ENCODE measurements at regions not wholly inside any gene's neighbourhood (a gene's known extent, or its start where the extent isn't known, plus 50 kb on each side); places are given as distances from the start of the nearest gene placed in this dataset.

GRCh38 chr14:87343652-87344051 is 649.3 kb downstream of the GALC start:
- in situ Hi-C loops (cut with HindIII; ENCODE audit: low sequenced_read_pairs): no loop called here

- in situ Hi-C loops (cut with HindIII; ENCODE audit: low sequenced_read_pairs): loop anchor here (5.0 kb wide), 1 partner anchor 38 kb away; no protein-coding TSS in a partner anchor
Measured at GRCh38 chr14:87334997-87335685, 657.8 kb downstream of the GALC start.

GRCh38 chr14:87331991-87332390 is 661.0 kb downstream of the GALC start:
- in situ Hi-C loops (cut with HindIII; ENCODE audit: low sequenced_read_pairs): loop anchor here (5.0 kb wide), 1 partner anchor 35 kb away; no protein-coding TSS in a partner anchor

GRCh38 chr14:87325741-87326140 is 667.2 kb downstream of the GALC start:
- in situ Hi-C loops (cut with HindIII; ENCODE audit: low sequenced_read_pairs): no loop called here

- in situ Hi-C loops (cut with HindIII; ENCODE audit: low sequenced_read_pairs): no loop called here
Measured at GRCh38 chr14:87323191-87323590, 669.8 kb downstream of the GALC start.

GRCh38 chr14:87321548-87321947 is 671.4 kb downstream of the GALC start:
- in situ Hi-C loops (cut with HindIII; ENCODE audit: low sequenced_read_pairs): no loop called here

GRCh38 chr14:87312894-87313205 is 680.1 kb downstream of the GALC start:
- in situ Hi-C loops (cut with HindIII; ENCODE audit: low sequenced_read_pairs): loop anchor here (10.0 kb wide), 1 partner anchor 98 kb away; no protein-coding TSS in a partner anchor

- in situ Hi-C loops (cut with HindIII; ENCODE audit: low sequenced_read_pairs): loop anchor here (10.0 kb wide), 1 partner anchor 98 kb away; no protein-coding TSS in a partner anchor
Measured at GRCh38 chr14:87312169-87312893, 680.7 kb downstream of the GALC start.

GRCh38 chr14:87309557-87309956 is 683.4 kb downstream of the GALC start:
- in situ Hi-C loops (cut with HindIII; ENCODE audit: low sequenced_read_pairs): no loop called here

- in situ Hi-C loops (cut with HindIII; ENCODE audit: low sequenced_read_pairs): no loop called here
Measured at GRCh38 chr14:87306409-87307168, 686.4 kb downstream of the GALC start.

GRCh38 chr14:87305345-87305744 is 687.6 kb downstream of the GALC start:
- in situ Hi-C loops (cut with HindIII; ENCODE audit: low sequenced_read_pairs): no loop called here

- in situ Hi-C loops (cut with HindIII; ENCODE audit: low sequenced_read_pairs): no loop called here
Measured at GRCh38 chr14:87304404-87304803, 688.6 kb downstream of the GALC start.

GRCh38 chr14:87286826-87287225 is 706.2 kb downstream of the GALC start:
- in situ Hi-C loops (cut with HindIII; ENCODE audit: low sequenced_read_pairs): no loop called here

GRCh38 chr14:87286191-87286590 is 706.8 kb downstream of the GALC start:
- in situ Hi-C loops (cut with HindIII; ENCODE audit: low sequenced_read_pairs): no loop called here

- in situ Hi-C loops (cut with HindIII; ENCODE audit: low sequenced_read_pairs): no loop called here
Measured at GRCh38 chr14:87285506-87285905, 707.5 kb downstream of the GALC start.

GRCh38 chr14:87283547-87283946 is 709.4 kb downstream of the GALC start:
- in situ Hi-C loops (cut with HindIII; ENCODE audit: low sequenced_read_pairs): no loop called here

- in situ Hi-C loops (cut with HindIII; ENCODE audit: low sequenced_read_pairs): no loop called here
Measured at GRCh38 chr14:87282266-87282665, 710.7 kb downstream of the GALC start.

GRCh38 chr14:87278415-87278814 is 714.6 kb downstream of the GALC start:
- in situ Hi-C loops (cut with HindIII; ENCODE audit: low sequenced_read_pairs): no loop called here

GRCh38 chr14:87271331-87271730 is 721.7 kb downstream of the GALC start:
- in situ Hi-C loops (cut with HindIII; ENCODE audit: low sequenced_read_pairs): no loop called here

- in situ Hi-C loops (cut with HindIII; ENCODE audit: low sequenced_read_pairs): loop anchor here (5.0 kb wide), 1 partner anchor 67 kb away; no protein-coding TSS in a partner anchor
Measured at GRCh38 chr14:87268997-87269396, 724.0 kb downstream of the GALC start.

GRCh38 chr14:87264796-87265195 is 728.2 kb downstream of the GALC start:
- in situ Hi-C loops (cut with HindIII; ENCODE audit: low sequenced_read_pairs): loop anchor here (5.0 kb wide), 1 partner anchor 62 kb away; no protein-coding TSS in a partner anchor
